Stimulated activated CD4-positive, alpha-beta T cell treated with anti-CD3 and anti-CD28 coated beads, Interleukin-2, amount 100 ng/mL, for 48 hours (primary cell): ENCODE measurements at regions not wholly inside any gene's neighbourhood (a gene's known extent, or its start where the extent isn't known, plus 50 kb on each side); places are given as distances from the start of the nearest gene placed in this dataset.
"Not testable (repeated sequence)": the region's sequence is repeated elsewhere in the genome, so short reads cannot be mapped to it uniquely, and the experiment has no call there.

Source experiments
- DNase-seq, 2 donors: peaks; one replicate each; pipeline ENCODE4 v3.0.0-alpha.2; 2020

GRCh38 chr13:63842102-63842501, 2426.5 kb upstream of the PCDH20 start:
- DNase-seq = no peak

DNA sequence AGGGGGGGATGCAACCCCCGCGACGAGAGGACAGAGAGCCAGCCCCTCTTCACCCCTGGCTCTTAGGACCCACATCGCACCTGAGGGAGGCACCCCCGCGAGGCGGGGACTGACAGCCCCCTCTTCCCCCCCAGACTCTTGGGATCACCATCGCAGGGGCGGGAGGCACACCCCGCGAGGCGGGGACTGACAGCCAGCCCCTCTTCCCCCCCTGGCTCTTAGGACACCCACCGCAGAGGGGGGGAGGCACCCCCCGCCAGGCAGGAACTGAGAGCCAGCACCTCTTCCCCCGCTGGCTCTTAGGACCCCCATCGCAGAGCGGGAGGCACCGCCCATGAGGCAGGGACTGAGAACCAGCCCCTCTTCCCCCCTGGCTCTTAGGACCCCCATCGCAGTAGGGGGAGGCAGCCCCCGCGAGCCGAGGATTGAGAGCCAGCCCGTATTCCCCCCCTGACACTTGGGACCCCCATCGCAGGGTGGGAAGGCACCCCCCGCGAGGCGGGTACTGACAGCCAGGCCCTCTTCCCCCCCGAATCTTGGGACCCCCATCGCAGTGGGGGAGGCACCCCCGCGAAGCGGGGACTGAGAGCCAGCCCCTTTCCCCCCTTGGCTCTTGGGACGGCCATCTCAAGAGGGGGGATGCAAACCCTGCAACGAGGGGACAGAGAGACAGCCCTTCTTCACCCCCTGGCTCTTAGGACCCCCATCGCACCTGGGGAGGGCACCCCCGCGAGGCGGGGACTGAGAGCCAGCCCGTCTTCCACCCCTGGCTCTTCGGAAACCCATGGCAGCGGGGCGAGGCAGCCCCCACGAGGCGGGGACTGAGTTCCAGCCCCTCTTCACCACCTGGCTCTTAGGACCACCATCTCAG, 2425.1 kb upstream of the PCDH20 start:
- no peak for DNase-seq

DNA sequence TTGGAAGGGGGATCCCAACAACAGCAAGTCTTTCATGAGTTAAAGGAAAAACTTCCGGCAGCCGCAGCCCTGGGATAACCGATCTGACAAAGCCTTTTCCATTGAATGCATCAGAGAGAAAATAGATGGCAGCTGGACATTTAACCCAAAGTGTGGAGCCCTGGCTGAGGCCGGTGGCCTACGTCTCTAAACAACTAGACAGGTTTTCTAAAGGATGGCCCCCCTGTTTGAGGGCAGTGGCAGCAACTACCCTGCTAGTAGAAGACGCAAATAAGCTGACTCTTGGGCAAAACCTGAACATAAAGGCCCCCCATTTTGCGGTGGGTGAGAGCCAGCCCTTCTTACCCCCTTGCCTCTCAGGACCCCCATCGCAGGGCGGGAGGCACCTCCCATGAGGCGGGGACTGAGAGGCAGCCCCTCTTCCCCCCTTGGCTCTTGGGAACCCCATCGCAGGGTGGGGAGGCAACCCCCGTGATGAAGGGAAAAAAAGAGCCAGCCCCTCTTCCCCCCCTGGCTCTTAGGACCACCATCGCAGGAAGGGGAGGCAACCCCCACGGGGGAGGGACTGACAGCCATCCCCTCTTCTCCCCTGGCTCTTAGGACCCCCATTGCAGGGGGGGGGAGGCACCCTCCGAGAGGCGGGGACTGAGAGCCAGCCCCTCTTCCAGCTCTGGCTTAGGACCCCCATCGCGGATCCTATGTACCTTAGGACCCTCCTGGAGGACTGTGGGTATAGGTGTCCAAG, 2422.9 kb upstream of the PCDH20 start:
- DNase-seq = no peak

DNA sequence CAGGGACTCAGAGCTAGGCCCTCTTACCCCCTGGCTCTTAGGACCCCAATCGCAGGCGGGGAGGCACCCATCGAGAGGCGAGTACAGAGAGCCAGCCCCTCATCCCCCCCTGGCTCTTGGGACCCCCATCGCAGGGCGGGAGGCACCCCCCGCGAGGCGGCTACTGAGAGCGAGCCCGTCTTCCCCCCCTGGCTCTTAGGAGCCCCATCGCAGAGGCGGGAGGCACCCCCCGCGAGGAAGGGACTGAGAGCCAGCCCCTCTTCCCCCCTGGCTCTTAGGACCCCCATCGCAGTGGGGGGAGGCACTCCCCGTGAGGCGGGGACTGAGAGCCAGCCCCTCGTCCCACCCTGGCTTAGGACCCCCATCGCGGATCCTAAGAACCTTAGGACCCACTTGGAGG, 2422.1 kb upstream of the PCDH20 start:
- DNase-seq = not testable (repeated sequence)

DNA sequence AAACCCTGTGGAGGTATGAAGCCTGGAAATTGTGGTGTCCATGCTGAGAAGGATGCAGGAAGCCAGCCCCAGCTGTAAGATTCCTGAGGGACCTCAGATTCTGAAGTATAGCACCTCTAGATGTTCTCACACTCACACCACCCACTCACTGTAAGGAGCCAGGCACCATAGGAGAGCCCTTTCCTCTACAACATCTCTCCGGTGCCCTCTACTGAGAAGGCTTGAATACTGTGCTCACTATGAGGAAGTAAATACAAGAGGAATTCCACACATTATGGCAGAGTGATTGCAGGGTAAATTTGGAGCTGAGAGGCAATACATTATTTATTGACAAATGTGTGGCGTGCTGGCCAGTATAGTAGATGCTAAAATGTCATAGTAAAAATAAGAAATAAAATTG, 2414.0 kb upstream of the PCDH20 start:
- not testable (repeated sequence) for DNase-seq

- DNase-seq = not testable (repeated sequence)
Observed at GRCh38 chr13:63821785-63822184, 2406.1 kb upstream of the PCDH20 start.

DNA sequence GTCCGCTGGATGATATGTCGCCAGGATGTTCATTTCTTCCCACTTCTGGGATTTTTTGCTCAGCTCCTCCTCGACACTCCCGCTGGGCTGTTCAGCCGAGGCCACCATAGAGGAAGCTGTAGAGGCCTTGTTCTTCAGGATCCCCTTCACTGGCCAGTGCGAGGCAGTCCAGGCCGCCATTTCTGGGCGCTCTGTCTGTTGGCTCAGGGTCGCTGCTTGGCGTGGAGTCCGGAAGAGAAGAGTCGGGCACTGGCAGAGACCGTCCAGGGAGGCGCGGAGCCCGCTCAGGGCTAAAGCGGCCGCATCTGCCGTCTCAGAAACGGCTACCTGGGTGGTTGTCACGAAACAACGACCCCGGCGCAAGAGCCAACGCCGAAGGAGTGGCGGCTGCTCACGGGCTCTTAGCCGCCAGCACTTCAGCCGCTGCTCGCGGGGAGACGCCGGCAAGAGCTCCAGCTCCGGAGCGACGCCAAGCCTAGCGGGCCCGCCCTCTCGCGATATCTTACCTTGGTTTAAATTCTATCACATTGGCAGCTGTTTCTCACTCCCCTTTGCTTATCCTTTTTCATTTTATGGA, 2395.9 kb upstream of the PCDH20 start:
- not testable (repeated sequence) for DNase-seq

DNA sequence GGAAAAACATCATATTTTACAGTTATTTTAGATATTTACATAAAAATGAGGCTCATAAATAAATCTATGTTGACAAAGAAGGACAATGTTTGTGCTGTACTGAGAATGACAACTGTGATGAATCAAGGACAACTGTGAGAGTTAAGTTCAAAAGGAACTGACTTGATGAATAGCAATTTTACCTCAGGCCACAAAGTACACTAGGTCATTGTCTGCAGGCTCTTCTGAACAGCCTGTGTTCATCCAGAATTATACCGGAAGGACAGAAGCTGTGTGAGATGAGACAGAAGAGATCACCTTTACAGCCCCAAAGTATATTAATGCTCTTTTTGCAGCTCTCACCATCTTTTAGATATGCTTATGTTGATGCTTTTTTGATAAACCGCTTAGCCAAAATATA, 2375.5 kb upstream of the PCDH20 start:
- DNase-seq = not testable (repeated sequence)

DNA sequence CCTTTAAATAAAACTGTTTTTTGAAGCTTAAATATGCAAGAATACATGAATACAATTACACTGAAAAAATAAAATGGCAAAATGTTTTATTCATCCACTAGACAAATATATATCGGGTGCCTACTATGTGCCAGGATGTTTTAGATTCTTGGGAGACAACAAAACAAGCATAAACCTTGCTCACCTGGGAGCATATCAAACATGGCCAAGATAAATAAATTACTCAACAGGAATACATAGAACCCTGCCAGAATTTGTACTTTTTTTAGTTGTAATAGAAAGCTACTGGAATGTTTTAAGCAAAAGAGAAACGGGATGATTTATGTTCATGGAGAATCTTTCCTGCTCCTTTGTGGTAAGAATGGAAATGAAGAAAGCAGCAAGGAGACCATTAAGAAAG, 2358.5 kb upstream of the PCDH20 start:
- DNase-seq = no peak

DNA sequence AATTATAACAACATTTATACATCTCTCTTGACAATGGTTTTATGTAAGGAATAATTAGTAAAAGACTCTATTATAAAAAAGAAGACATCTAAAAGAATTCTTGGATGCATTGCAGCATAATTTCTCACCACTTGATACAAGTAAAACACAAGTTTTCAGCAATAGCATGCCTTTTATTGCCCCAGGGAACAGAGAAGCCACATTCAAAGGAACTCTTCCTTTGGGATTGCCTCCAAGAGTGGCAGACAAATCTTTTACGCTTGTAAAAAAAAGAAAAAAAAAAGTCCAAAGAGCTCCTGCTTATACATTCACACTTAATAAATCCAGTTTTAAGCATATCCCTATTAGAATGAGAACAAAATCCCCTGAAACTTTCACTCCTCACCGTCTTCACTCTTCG, 2357.8 kb upstream of the PCDH20 start:
- no peak for DNase-seq

DNA sequence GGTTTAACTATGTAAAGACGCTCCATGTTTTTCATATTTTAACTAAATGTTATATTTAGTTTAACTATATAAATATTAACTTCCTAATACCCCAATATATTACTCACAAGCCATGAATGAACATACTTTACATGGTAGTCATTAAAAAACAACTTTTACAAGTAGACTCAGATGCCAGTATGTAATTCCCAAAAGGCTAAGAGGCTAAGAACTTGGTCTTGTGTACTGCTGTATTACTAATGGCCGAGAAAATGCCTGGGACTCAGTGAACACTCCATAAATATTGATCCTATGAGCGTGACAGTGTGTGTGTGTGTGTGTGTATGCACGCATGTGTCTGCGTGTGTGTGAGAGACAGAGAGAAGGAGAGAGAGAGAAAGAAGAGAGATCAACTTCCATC, 2342.0 kb upstream of the PCDH20 start:
- DNase-seq = not testable (repeated sequence)

DNA sequence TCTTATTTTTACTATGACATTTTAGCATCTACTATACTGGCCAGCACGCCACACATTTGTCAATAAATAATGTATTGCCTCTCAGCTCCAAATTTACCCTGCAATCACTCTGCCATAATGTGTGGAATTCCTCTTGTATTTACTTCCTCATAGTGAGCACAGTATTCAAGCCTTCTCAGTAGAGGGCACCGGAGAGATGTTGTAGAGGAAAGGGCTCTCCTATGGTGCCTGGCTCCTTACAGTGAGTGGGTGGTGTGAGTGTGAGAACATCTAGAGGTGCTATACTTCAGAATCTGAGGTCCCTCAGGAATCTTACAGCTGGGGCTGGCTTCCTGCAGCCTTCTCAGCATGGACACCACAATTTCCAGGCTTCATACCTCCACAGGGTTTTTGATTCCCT, 2334.2 kb upstream of the PCDH20 start:
- not testable (repeated sequence) for DNase-seq

DNA sequence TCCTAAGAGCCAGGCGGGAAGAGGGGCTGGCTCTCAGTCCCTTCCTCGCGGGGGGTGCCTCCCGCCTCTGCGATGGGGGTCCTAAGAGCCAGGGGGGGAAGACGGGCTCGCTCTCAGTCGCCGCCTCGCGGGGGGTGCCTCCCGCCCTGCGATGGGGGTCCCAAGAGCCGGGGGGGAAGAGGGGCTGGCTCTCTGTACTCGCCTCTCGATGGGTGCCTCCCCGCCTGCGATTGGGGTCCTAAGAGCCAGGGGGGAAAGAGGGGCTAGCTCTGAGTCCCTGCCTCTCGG, 2326.1 kb upstream of the PCDH20 start:
- not testable (repeated sequence) for DNase-seq

GRCh38 chr13:63741029-63741813, 2325.6 kb upstream of the PCDH20 start:
- DNase-seq = no peak

GRCh38 chr13:63739112-63739735, 2323.6 kb upstream of the PCDH20 start:
- DNase-seq = not testable (repeated sequence)

DNA sequence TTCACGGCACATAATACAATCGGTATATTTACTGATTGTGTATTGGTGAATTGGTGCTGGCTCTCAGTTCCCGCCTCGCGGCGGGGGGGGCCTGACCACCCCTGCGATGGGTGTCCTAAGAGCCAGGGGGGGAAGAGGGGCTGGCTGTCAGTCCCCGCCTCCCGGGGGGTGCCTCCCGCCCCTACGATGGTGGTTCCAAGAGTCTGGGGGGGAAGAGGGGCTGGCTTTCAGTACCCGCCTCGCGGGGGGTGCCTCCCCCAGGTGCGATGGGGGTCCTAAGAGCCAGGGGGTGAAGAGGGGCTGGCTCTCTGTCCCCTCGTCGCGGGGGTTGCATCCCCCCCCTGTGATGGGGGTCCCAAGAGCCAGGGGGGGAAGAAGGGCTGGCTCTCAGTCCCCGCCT, 2321.8 kb upstream of the PCDH20 start:
- DNase-seq = no peak

- DNase-seq = no peak
Observed at GRCh38 chr13:63731896-63732295, 2316.2 kb upstream of the PCDH20 start.

DNA sequence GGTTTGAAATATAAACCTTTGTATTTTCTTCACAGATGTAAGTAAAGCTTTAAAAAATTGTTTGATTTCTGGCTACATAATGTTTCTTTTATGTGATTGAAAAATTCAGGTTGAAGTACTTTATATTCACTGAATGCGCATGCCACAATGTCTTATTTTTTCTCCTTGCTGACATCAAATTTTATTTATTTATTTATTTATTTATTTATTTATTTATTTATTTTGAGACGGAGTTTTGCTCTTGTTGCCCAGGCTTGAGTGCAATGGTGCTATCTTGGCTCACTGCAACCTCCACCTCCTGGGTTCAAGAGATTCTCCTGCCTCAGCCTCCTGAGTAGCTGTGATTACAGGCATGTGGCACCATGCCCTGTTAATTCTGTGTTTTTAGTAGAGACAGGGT, 2296.5 kb upstream of the PCDH20 start:
- DNase-seq = not testable (repeated sequence)

GRCh38 chr13:63706751-63707150, 2291.1 kb upstream of the PCDH20 start:
- DNase-seq = no peak

- DNase-seq = no peak
Observed at GRCh38 chr13:63704521-63704920, 2288.9 kb upstream of the PCDH20 start.

GRCh38 chr13:63700350-63700749, 2284.7 kb upstream of the PCDH20 start:
- no peak for DNase-seq

- no peak for DNase-seq
Observed at GRCh38 chr13:63699948-63700347, 2284.3 kb upstream of the PCDH20 start.

DNA sequence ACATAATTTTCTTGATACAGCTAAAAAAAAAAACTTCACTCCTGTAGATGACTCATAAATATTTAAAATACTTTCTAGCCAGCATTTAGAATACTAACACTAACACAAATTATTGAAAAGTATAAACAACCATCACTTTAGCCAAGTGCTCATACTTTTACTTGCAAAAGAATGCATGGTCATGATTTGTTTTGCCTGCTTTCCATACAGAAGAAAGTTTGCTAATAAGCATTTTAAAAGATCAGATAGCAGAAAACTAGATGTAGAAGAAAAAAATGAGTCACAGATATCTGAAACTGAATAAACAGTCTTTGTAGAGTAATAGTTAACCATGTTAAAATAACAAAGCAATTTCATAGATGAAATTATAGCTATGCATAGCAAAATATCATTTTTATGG, 2280.4 kb upstream of the PCDH20 start:
- DNase-seq = no peak
